MM.1S (cell line): ENCODE measurements at regions not wholly inside any gene's neighbourhood (a gene's known extent, or its start where the extent isn't known, plus 50 kb on each side); places are given as distances from the start of the nearest gene placed in this dataset.

ENCODE experiments used
- DNase-seq: peaks from one replicate; pipeline ENCODE4 v3.0.0-alpha.2; 2015
- H2AFZ ChIP-seq: fragments of 300-600 bp; sonication (generic); 2 replicates; pipeline ENCODE4 v1.6.0; 2016; ENCODE audit warnings: antibody characterized with exemption, low read length
- H3F3A ChIP-seq: fragments of 300-600 bp; sonication (generic); 2 replicates; pipeline ENCODE4 v1.6.1; 2016; ENCODE audit warnings: mild to moderate bottlenecking, antibody characterized with exemption, low read length, moderate library complexity, mixed read lengths; ENCODE audit not compliant: insufficient read depth
- H3K27ac ChIP-seq: fragments of 300-600 bp; sonication (generic); 2 replicates; pipeline ENCODE4 v1.5.1; 2016; ENCODE audit warnings: mild to moderate bottlenecking, low read length
- H3K27me3 ChIP-seq: fragments of 300-600 bp; sonication (generic); replicated peaks from 2 replicates; pipeline ENCODE4 v1.6.0; 2016; ENCODE audit warnings: low read length; ENCODE audit not compliant: insufficient read depth
- H3K36me3 ChIP-seq: fragments of 300-600 bp; sonication (generic); replicated peaks from 2 replicates; pipeline ENCODE4 v1.6.1; 2016; ENCODE audit warnings: mild to moderate bottlenecking, low read length, mixed read lengths; ENCODE audit not compliant: insufficient read depth
- H3K4me1 ChIP-seq: fragments of 300-600 bp; sonication (generic); 2 replicates; pipeline ENCODE4 v1.6.1; 2016; ENCODE audit warnings: low read length, mixed read lengths
- H3K4me2 ChIP-seq: fragments of 300-600 bp; sonication (generic); 2 replicates; pipeline ENCODE4 v1.6.0; 2016; ENCODE audit warnings: low read depth, low read length
- H3K4me3 ChIP-seq: fragments of 300-600 bp; sonication (generic); 2 replicates; pipeline ENCODE4 v1.5.1; 2016; ENCODE audit warnings: low read length, mixed read lengths
- H3K79me2 ChIP-seq: fragments of 300-600 bp; sonication (generic); 2 replicates; pipeline ENCODE4 v1.6.1; 2016; ENCODE audit warnings: mixed run types, low read length, mixed read lengths
- H3K9ac ChIP-seq: fragments of 300-600 bp; sonication (generic); 2 replicates; pipeline ENCODE4 v1.6.1; 2016; ENCODE audit warnings: low read length, mixed read lengths
- H3K9me2 ChIP-seq: fragments of 300-600 bp; sonication (generic); replicated peaks from 2 replicates; pipeline ENCODE4 v1.6.1; 2016; ENCODE audit warnings: mild to moderate bottlenecking, low read length, mixed read lengths; ENCODE audit not compliant: insufficient read depth
- H3K9me3 ChIP-seq: fragments of 300-600 bp; sonication (generic); replicated peaks from 2 replicates; pipeline ENCODE4 v1.6.1; 2016; ENCODE audit warnings: mild to moderate bottlenecking, low read length, mixed read lengths; ENCODE audit not compliant: insufficient read depth
- H4K20me1 ChIP-seq: fragments of 300-600 bp; sonication (generic); 2 replicates; pipeline ENCODE4 v1.6.1; 2016; ENCODE audit warnings: mild to moderate bottlenecking, low read length, moderate library complexity, mixed read lengths; ENCODE audit not compliant: insufficient read depth
- CTCF ChIP-seq: fragments of 300-600 bp; sonication (generic); IDR thresholded peaks from 2 replicates; pipeline ENCODE4 v1.5.1; 2016; ENCODE audit warnings: antibody characterized with exemption, low read length, mixed read lengths
- EZH2 ChIP-seq: fragments of 300-600 bp; sonication (generic); optimal IDR thresholded peaks from 2 replicates; pipeline ENCODE3; 2017; ENCODE audit warnings: low read depth, mild to moderate bottlenecking, antibody characterized with exemption, low read length, mixed read lengths
- EZH2phosphoT487 ChIP-seq: fragments of 300-600 bp; sonication (generic); IDR thresholded peaks from 2 replicates; pipeline ENCODE4 v1.6.1; 2018; ENCODE audit warnings: antibody characterized with exemption, low read length

GRCh38 chr5:89930591-89931392 is 478.8 kb downstream of the CETN3 start:
- H3K9ac ChIP-seq, result no peak overlapping the region
- no peaks in the 10 kb centered on the region for H3K9me3 ChIP-seq
- no peak overlapping the region for H3K4me3 ChIP-seq
- no peaks in the 10 kb centered on the region for H3K9me2 ChIP-seq
- H3K27me3 ChIP-seq, result peaks cover 19% of the 10 kb centered on the region
- TF ChIP-seq EZH2 (no peak), CTCF (no peak), EZH2phosphoT487 (no peak)
- H3K36me3 ChIP-seq, result no peaks in the 10 kb centered on the region
- H3K27ac ChIP-seq, result no peak overlapping the region
- DNase-seq, result peak; percentile 48
- peak overlapping the region; percentile 6; the same call in 1 of the 2 replicates for H3K4me2 ChIP-seq
- no peaks in the 10 kb centered on the region for H3F3A ChIP-seq
- no peak overlapping the region for H2AFZ ChIP-seq
- no peaks in the 10 kb centered on the region for H4K20me1 ChIP-seq
- no peaks in the 10 kb centered on the region for H3K79me2 ChIP-seq
- peaks cover 8% of the 10 kb centered on the region; the same call in 1 of the 2 replicates for H3K4me1 ChIP-seq

- TF ChIP-seq EZH2 (no peak), CTCF (no peak), EZH2phosphoT487 (no peak)
- Histone ChIP-seq H3K4me3 (no peak overlapping the region), H2AFZ (no peak overlapping the region), H3K9ac (no peak overlapping the region), H3K4me2 (no peak overlapping the region), H3K9me2 (no peaks in the 10 kb centered on the region), H3F3A (no peaks in the 10 kb centered on the region), H3K27ac (no peak overlapping the region), H3K27me3 (peaks cover 14% of the 10 kb centered on the region), H3K79me2 (no peaks in the 10 kb centered on the region), H3K9me3 (no peaks in the 10 kb centered on the region), H3K36me3 (no peaks in the 10 kb centered on the region), H4K20me1 (no peaks in the 10 kb centered on the region), H3K4me1 (peaks cover 8% of the 10 kb centered on the region; the same call in 1 of the 2 replicates)
- DNase-seq, result no peak
Observed at GRCh38 chr5:89929834-89930233, 479.7 kb downstream of the CETN3 start.

GRCh38 chr5:89929173-89929572 is 480.4 kb downstream of the CETN3 start:
- Histone ChIP-seq H3F3A (no peaks in the 10 kb centered on the region), H3K4me2 (no peak overlapping the region), H3K27me3 (peaks cover 14% of the 10 kb centered on the region), H3K36me3 (no peaks in the 10 kb centered on the region), H3K27ac (no peak overlapping the region), H4K20me1 (no peaks in the 10 kb centered on the region), H3K9me3 (no peaks in the 10 kb centered on the region), H3K9me2 (no peaks in the 10 kb centered on the region), H2AFZ (no peak overlapping the region), H3K4me1 (peaks cover 8% of the 10 kb centered on the region; the same call in 1 of the 2 replicates), H3K4me3 (no peak overlapping the region), H3K79me2 (no peaks in the 10 kb centered on the region), H3K9ac (no peak overlapping the region)
- no peak for DNase-seq
- 0 out of 2 replicates have a peak, but pooled peaks have one; percentile 2 for TF ChIP-seq CTCF
- TF ChIP-seq EZH2, result no peak
- TF ChIP-seq EZH2phosphoT487, result no peak
